Mesendoderm (in vitro differentiated cells): ENCODE measurements at regions not wholly inside any gene's neighbourhood (a gene's known extent, or its start where the extent isn't known, plus 50 kb on each side); places are given as distances from the start of the nearest gene placed in this dataset.
A peak's percentile ranks its signal among the peaks of the same experiment; 100 is the strongest.

ENCODE experiments used
- DNase-seq: peaks from one replicate; pipeline ENCODE4 v3.0.0; 2013
- H2AK5ac ChIP-seq: 2 replicates; pipeline ENCODE4 v1.6.1; 2013; ENCODE audit warnings: low read length, inconsistent platforms
- H2BK120ac ChIP-seq: 2 replicates; pipeline ENCODE4 v1.6.1; 2013; ENCODE audit warnings: low read depth, mild to moderate bottlenecking, low read length, moderate library complexity, mixed read lengths
- H2BK15ac ChIP-seq: replicated peaks from 2 replicates; pipeline ENCODE4 v1.6.1; 2013; ENCODE audit warnings: low read depth, mild to moderate bottlenecking, moderate library complexity
- H2BK5ac ChIP-seq: 2 replicates; pipeline ENCODE4 v1.6.1; 2013; ENCODE audit warnings: low read length, inconsistent platforms
- H3K18ac ChIP-seq: 2 replicates; pipeline ENCODE4 v1.6.1; 2013; ENCODE audit warnings: mild to moderate bottlenecking, low read length, mixed read lengths
- H3K23ac ChIP-seq: one replicate; pipeline ENCODE4 v1.6.1; 2013; ENCODE audit warnings: low read length
- H3K27ac ChIP-seq: 2 replicates; pipeline ENCODE4 v1.5.1; 2013; ENCODE audit warnings: low read depth, mild to moderate bottlenecking, inconsistent platforms, low read length, moderate library complexity
- H3K27me3 ChIP-seq: 2 replicates; pipeline ENCODE4 v1.6.1; 2013; ENCODE audit warnings: low read length, control low read depth, mild to moderate bottlenecking, inconsistent platforms; ENCODE audit not compliant: insufficient read depth, poor library complexity
- H3K36me3 ChIP-seq: 2 replicates; pipeline ENCODE4 v1.6.1; 2013; ENCODE audit warnings: low read length, inconsistent platforms; ENCODE audit not compliant: control insufficient read depth, insufficient read depth
- H3K4ac ChIP-seq: one replicate; pipeline ENCODE4 v1.6.1; 2013; ENCODE audit warnings: low read depth, mild to moderate bottlenecking, low read length, moderate library complexity
- H3K4me1 ChIP-seq: 2 replicates; pipeline ENCODE4 v1.6.1; 2013; ENCODE audit warnings: low read depth, low read length, inconsistent platforms; ENCODE audit not compliant: control insufficient read depth
- H3K4me2 ChIP-seq: 2 replicates; pipeline ENCODE4 v1.6.1; 2013; ENCODE audit warnings: low read length
- H3K4me3 ChIP-seq: 2 replicates; pipeline ENCODE4 v1.5.1; 2013; ENCODE audit warnings: mild to moderate bottlenecking, low read length
- H3K56ac ChIP-seq: one replicate; pipeline ENCODE4 v1.6.1; 2013; ENCODE audit warnings: low read length
- H3K79me1 ChIP-seq: 2 replicates; pipeline ENCODE4 v1.6.1; 2013; ENCODE audit warnings: low read length, inconsistent platforms
- H3K79me2 ChIP-seq: 2 replicates; pipeline ENCODE4 v1.6.1; 2013; ENCODE audit warnings: mild to moderate bottlenecking, low read length; ENCODE audit not compliant: control insufficient read depth, insufficient read depth
- H3K9ac ChIP-seq: 2 replicates; pipeline ENCODE4 v1.6.1; 2013; ENCODE audit warnings: low read length, inconsistent platforms
- H4K5ac ChIP-seq: one replicate; pipeline ENCODE4 v1.6.1; 2013; ENCODE audit warnings: low read length
- H4K8ac ChIP-seq: one replicate; pipeline ENCODE4 v1.6.1; 2013; ENCODE audit warnings: low read depth, mild to moderate bottlenecking, control low read depth, low read length, moderate library complexity
- WGBS: extraction: QIAGEN DNeasy Blood & Tissue Kit; methylation state at CpG from one replicate; pipeline ENCODE4 v1.1.7; 2013; ENCODE audit warnings: low lambda C conversion rate, missing lambda C conversion rate; ENCODE audit not compliant: insufficient coverage; ENCODE audit errors: extremely low coverage; 5-methylcytosine and 5-hydroxymethylcytosine counted together

DNA sequence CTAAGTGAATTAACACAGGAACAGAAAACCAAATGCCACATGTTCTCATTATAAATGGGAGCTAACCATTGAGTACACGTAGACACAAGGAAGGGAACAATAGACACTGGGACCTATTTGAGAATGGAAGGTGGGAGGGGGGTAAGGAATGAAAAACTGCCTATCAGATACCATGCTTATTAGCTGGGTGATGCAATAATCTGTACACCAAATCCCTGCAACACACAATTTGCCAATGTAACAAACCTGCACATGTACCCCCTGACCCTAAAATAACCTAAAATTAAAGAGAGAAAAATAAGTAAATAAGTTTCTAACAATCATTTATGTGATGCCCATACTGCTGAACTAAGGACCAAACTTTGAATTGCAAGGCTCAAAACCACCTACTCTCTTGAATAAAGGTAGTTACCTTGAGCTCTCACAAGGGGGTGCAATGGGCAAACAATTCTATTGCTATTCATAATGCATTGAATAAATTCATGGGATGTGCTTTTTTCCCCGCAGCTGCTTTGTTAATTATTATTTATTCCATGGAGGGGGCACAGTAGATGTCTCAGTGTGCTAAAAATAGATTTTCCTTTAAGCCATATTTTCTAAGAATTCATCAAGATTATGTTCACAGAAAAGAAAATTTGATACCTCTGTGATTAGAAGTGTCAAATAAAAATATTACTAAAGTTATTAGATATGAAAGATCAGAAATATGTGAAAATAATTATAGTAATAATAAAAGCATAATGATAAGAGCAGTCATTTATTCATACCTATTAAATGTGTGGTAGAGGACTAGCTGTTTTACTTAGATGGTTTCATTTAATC is 76.2 kb upstream of the PTPN3 start:
- no peak overlapping the region for H2BK120ac ChIP-seq
- no peaks in the 10 kb centered on the region for H3K27me3 ChIP-seq
- H3K23ac ChIP-seq: no peak overlapping the region
- H2AK5ac ChIP-seq: no peak overlapping the region
- no peaks in the 10 kb centered on the region for H3K79me1 ChIP-seq
- H2BK5ac ChIP-seq: no peak overlapping the region
- H3K79me2 ChIP-seq: no peaks in the 10 kb centered on the region
- no CpG with 5 or more reads among the region's 2 CpGs for WGBS
- peak; percentile 61 for DNase-seq
- no peak overlapping the region for H3K9ac ChIP-seq
- no peak overlapping the region for H3K4me2 ChIP-seq
- H4K8ac ChIP-seq: no peak overlapping the region
- H3K4ac ChIP-seq: no peak overlapping the region
- H3K56ac ChIP-seq: no peak overlapping the region
- H4K5ac ChIP-seq: no peak overlapping the region
- no peak overlapping the region for H3K4me3 ChIP-seq
- no peak overlapping the region for H3K27ac ChIP-seq
- H3K4me1 ChIP-seq: no peaks in the 10 kb centered on the region
- H3K36me3 ChIP-seq: no peaks in the 10 kb centered on the region
- H2BK15ac ChIP-seq: no peak overlapping the region
- no peak overlapping the region for H3K18ac ChIP-seq

DNA sequence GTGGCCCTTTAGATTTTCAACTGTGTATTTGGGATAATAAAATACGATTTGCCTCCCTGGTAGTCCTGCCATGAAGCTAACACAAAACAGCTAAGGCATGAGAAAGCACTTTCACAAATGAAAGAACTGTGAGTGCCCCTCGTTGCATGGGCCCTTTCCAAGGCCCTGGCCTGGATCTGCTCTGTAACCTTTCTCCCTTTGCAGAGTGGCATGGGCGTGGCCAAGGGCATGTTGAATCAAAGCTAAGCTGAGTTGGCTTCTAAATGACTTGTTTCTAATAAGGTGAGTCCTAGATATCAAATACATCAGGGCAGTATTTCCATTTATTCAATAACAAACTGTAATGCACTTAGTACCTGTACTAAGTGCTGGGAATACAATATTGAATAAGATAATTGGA is 78.7 kb upstream of the PTPN3 start:
- H3K36me3 ChIP-seq: no peaks in the 10 kb centered on the region
- H3K27ac ChIP-seq: no peak overlapping the region
- no peaks in the 10 kb centered on the region for H3K79me1 ChIP-seq
- no peak overlapping the region for H3K23ac ChIP-seq
- no peaks in the 10 kb centered on the region for H3K4me1 ChIP-seq
- H3K56ac ChIP-seq: no peak overlapping the region
- no peak overlapping the region for H3K4me2 ChIP-seq
- H2BK15ac ChIP-seq: no peak overlapping the region
- H3K79me2 ChIP-seq: no peaks in the 10 kb centered on the region
- H4K5ac ChIP-seq: no peak overlapping the region
- no peak overlapping the region for H3K9ac ChIP-seq
- no peak overlapping the region for H2BK5ac ChIP-seq
- H3K4ac ChIP-seq: no peak overlapping the region
- no peak for DNase-seq
- no CpG with 5 or more reads among the region's 3 CpGs for WGBS
- H2AK5ac ChIP-seq: no peak overlapping the region
- no peaks in the 10 kb centered on the region for H3K27me3 ChIP-seq
- no peak overlapping the region for H4K8ac ChIP-seq
- no peak overlapping the region for H3K18ac ChIP-seq
- no peak overlapping the region for H2BK120ac ChIP-seq
- H3K4me3 ChIP-seq: no peak overlapping the region

DNA sequence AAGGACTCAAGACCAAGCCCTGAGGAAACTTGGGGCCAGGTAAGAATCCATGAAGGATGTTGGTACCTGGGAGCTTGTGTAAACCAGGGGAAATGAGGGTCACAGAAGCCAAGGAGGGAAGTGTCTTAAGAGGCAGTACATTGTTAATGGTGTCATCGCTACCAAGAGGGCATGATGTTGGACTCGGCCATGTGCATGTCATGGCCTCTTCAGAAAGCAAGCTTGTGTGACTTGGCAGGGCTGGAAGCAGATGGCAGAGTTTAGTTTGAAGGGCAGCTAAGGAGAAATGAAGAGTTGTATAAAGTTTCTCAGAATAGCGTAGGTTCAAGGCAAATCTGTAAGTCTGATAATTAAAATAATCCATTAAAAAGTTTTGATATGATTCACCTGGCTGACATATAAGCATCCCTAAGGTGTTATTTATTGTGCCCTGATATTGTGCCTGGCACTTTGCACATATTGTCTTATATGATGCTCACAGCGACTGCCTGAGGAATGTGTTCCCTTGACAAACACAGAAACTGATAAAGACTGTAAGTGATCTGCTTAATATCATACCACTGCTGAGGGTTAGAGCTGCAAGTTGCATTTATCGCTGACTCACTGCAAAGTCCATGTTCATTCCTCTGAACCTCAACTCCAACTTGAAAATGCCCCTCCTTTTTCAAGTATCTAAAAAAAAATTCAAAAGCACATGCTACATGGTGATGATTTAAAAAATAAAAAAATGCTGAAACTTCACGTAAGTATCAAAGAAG is 81.3 kb upstream of the PTPN3 start:
- H2BK5ac ChIP-seq: no peak overlapping the region
- H3K79me2 ChIP-seq: no peaks in the 10 kb centered on the region
- no peak overlapping the region for H3K4me3 ChIP-seq
- H3K56ac ChIP-seq: no peak overlapping the region
- H3K4me1 ChIP-seq: no peaks in the 10 kb centered on the region
- no peak overlapping the region for H3K23ac ChIP-seq
- DNase-seq: no peak
- H2AK5ac ChIP-seq: no peak overlapping the region
- no peak overlapping the region for H2BK120ac ChIP-seq
- H3K36me3 ChIP-seq: no peaks in the 10 kb centered on the region
- no peaks in the 10 kb centered on the region for H3K79me1 ChIP-seq
- H3K4ac ChIP-seq: no peak overlapping the region
- no peak overlapping the region for H3K27ac ChIP-seq
- no CpG with 5 or more reads among the region's 6 CpGs for WGBS
- H4K5ac ChIP-seq: no peak overlapping the region
- no peak overlapping the region for H3K4me2 ChIP-seq
- no peak overlapping the region for H2BK15ac ChIP-seq
- no peaks in the 10 kb centered on the region for H3K27me3 ChIP-seq
- no peak overlapping the region for H3K9ac ChIP-seq
- H4K8ac ChIP-seq: no peak overlapping the region
- H3K18ac ChIP-seq: no peak overlapping the region

DNA sequence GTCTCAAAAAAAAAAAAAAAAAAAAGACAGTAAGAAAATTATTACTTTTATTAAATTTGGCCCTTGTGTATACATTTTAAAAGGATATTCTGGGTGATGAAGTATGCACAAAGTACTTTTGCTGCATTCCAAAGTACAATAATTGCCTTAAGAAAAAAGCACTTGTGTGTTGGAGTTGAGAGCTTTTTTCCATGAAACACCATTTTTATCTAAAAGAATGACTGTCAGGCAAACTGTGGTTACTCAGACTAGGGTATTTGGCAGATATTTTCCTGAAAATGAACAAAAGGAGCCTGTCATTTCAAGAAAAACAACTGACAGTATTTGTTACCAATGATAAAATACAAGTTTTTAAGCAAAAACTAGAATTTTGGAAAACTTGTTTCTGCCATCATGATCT is 84.3 kb upstream of the PTPN3 start:
- Histone ChIP-seq H3K4me2 (no peak overlapping the region), H3K9ac (no peak overlapping the region), H3K27ac (no peak overlapping the region), H3K4me3 (no peak overlapping the region), H3K79me2 (no peaks in the 10 kb centered on the region), H3K56ac (no peak overlapping the region), H3K27me3 (no peaks in the 10 kb centered on the region), H3K18ac (no peak overlapping the region), H2BK5ac (no peak overlapping the region), H4K5ac (no peak overlapping the region), H2BK120ac (no peak overlapping the region), H2AK5ac (no peak overlapping the region), H3K4ac (no peak overlapping the region), H4K8ac (no peak overlapping the region), H3K23ac (no peak overlapping the region), H3K79me1 (no peaks in the 10 kb centered on the region), H3K4me1 (no peaks in the 10 kb centered on the region), H3K36me3 (no peaks in the 10 kb centered on the region), H2BK15ac (no peak overlapping the region)
- no peak for DNase-seq

DNA sequence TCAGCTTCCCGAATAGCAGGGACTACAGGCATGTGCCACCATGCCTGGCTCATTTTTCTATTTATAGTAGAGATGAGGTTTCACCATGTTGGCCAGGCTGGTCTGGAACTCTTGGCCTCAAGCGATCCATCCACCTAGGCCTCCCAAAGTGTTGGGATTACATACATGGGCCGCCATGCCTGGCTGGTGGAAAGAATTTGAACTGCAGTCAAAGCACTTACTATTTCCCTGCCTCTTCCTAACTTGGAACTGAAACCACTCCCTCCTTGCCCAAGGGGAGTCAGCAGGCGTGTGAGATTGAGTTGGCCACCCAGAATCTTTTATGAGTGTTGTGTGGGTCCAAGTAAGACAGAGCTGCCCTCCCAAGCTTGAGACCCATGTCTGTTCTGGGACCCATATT is 86.1 kb upstream of the PTPN3 start:
- no peak overlapping the region for H2BK120ac ChIP-seq
- H3K79me2 ChIP-seq: no peaks in the 10 kb centered on the region
- no peak overlapping the region for H2BK15ac ChIP-seq
- no peak overlapping the region for H3K18ac ChIP-seq
- no peaks in the 10 kb centered on the region for H3K79me1 ChIP-seq
- no CpG with 5 or more reads among the region's 4 CpGs for WGBS
- H2AK5ac ChIP-seq: no peak overlapping the region
- H3K27ac ChIP-seq: no peak overlapping the region
- H3K4ac ChIP-seq: no peak overlapping the region
- H3K56ac ChIP-seq: no peak overlapping the region
- no peak overlapping the region for H3K23ac ChIP-seq
- H3K9ac ChIP-seq: no peak overlapping the region
- no peak overlapping the region for H4K5ac ChIP-seq
- H2BK5ac ChIP-seq: no peak overlapping the region
- no peak overlapping the region for H3K4me2 ChIP-seq
- H3K4me3 ChIP-seq: no peak overlapping the region
- H3K27me3 ChIP-seq: no peaks in the 10 kb centered on the region
- H3K36me3 ChIP-seq: no peaks in the 10 kb centered on the region
- H3K4me1 ChIP-seq: no peaks in the 10 kb centered on the region
- DNase-seq: peak; percentile 34
- no peak overlapping the region for H4K8ac ChIP-seq
